HEK293 (cell line): ENCODE measurements at regions not wholly inside any gene's neighbourhood (a gene's known extent, or its start where the extent isn't known, plus 50 kb on each side); places are given as distances from the start of the nearest gene placed in this dataset.

Source experiments
- CTCF ChIA-PET: fragments of 350-600 bp; formaldehyde crosslinking; extraction: SDS; loops from one replicate; lab custom pipeline; 2021; ENCODE audit warnings: antibody characterized with exemption; lab: Yijun Ruan, JAX
- POLR2A ChIA-PET: fragments of 300-600 bp; formaldehyde crosslinking; extraction: SDS; loops from one replicate; lab custom pipeline; 2020; ENCODE audit warnings: antibody characterized with exemption, inconsistent platforms; lab: Yijun Ruan, JAX
- H3K27ac ChIP-seq: fragments of 200-500 bp; sonication (Bioruptor generic); 2 replicates; pipeline ENCODE4 v1.5.1; 2014; ENCODE audit warnings: low read depth, low read length, control low read depth, inconsistent platforms; ENCODE audit errors: extremely low read depth
- H3K36me3 ChIP-seq, 2 experiments: fragments of 200-500 bp in 1 of 2; sonication (Bioruptor generic) in 1 of 2; 1 replicate in 1 of 2; 2 replicates in 1 of 2; pipeline ENCODE4 v1.5.1; 2014 to 2017; ENCODE audit warnings: inconsistent platforms in 2 of 2, low read length in 2 of 2; ENCODE audit not compliant: control insufficient read depth in 2 of 2, insufficient read depth in 1 of 2
- H3K4me1 ChIP-seq: fragments of 200-500 bp; sonication (Bioruptor generic); 2 replicates; pipeline ENCODE4 v1.5.1; 2014; ENCODE audit warnings: mild to moderate bottlenecking, low read length, inconsistent platforms; ENCODE audit not compliant: control insufficient read depth, insufficient read depth
- H3K4me3 ChIP-seq: 2 replicates; pipeline ENCODE4 v1.5.1; 2011; ENCODE audit warnings: low read depth, mild to moderate bottlenecking, control low read depth, low read length, moderate library complexity
- H3K9me3 ChIP-seq: fragments of 200-500 bp; sonication (Bioruptor generic); 2 replicates; pipeline ENCODE4 v1.5.1; 2014; ENCODE audit warnings: low read depth, low read length, inconsistent platforms; ENCODE audit not compliant: control insufficient read depth, insufficient read depth
- GLI2 ChIP-seq: fragments of 450-650 bp; formaldehyde crosslinking; IDR thresholded peaks from 2 replicates; pipeline ENCODE4; 2017; ENCODE audit warnings: missing biosample characterization, missing genetic modification characterization, low read depth, borderline replicate concordance
- GLI4 ChIP-seq: fragments of 450-650 bp; formaldehyde crosslinking; IDR thresholded peaks from 2 replicates; pipeline ENCODE4 v1.5.1; 2016; ENCODE audit warnings: missing biosample characterization, missing genetic modification characterization
- GLIS1 ChIP-seq: fragments of 450-650 bp; formaldehyde crosslinking; IDR thresholded peaks from 2 replicates; pipeline ENCODE4 v1.5.1; 2016; ENCODE audit warnings: missing biosample characterization, missing genetic modification characterization
- HOXD13 ChIP-seq: sonication (generic); formaldehyde crosslinking; IDR thresholded peaks from 2 replicates; pipeline ENCODE4 v1.8.0; 2022; ENCODE audit warnings: missing genetic modification reagents, borderline replicate concordance
- KLF17 ChIP-seq: fragments of 450-650 bp; formaldehyde crosslinking; IDR thresholded peaks from 2 replicates; pipeline ENCODE4 v1.5.1; 2016; ENCODE audit warnings: missing biosample characterization, missing genetic modification characterization
- KLF9 ChIP-seq: fragments of 450-650 bp; formaldehyde crosslinking; IDR thresholded peaks from 2 replicates; pipeline ENCODE4 v1.5.1; 2016; ENCODE audit warnings: missing biosample characterization, missing genetic modification characterization, low read depth
- OVOL3 ChIP-seq: fragments of 450-650 bp; formaldehyde crosslinking; IDR thresholded peaks from 2 replicates; pipeline ENCODE4 v1.5.1; 2016; ENCODE audit warnings: missing biosample characterization, missing genetic modification characterization
- PATZ1 ChIP-seq: fragments of 450-650 bp; formaldehyde crosslinking; IDR thresholded peaks from 2 replicates; pipeline ENCODE4 v1.5.1; 2016; ENCODE audit warnings: missing biosample characterization, missing genetic modification characterization
- SALL2 ChIP-seq: fragments of 450-650 bp; formaldehyde crosslinking; IDR thresholded peaks from 2 replicates; pipeline ENCODE4 v1.5.0; 2017; ENCODE audit warnings: missing biosample characterization, mild to moderate bottlenecking, missing genetic modification characterization, borderline replicate concordance
- SETDB1 ChIP-seq: IDR thresholded peaks from one replicate; pipeline ENCODE4 v1.6.1; 2017; ENCODE audit warnings: mild to moderate bottlenecking, low read length, moderate library complexity, mixed read lengths; ENCODE audit not compliant: insufficient read length
- TCF7L2 ChIP-seq: IDR thresholded peaks from 2 replicates; pipeline ENCODE4 v1.6.1; 2011; ENCODE audit warnings: low read depth, mild to moderate bottlenecking, inconsistent platforms, low read length, moderate library complexity, borderline replicate concordance
- ZBTB48 ChIP-seq: fragments of 450-650 bp; formaldehyde crosslinking; IDR thresholded peaks from 2 replicates; pipeline ENCODE4 v1.5.1; 2016; ENCODE audit warnings: missing biosample characterization, missing genetic modification characterization
- ZFP69B ChIP-seq: fragments of 450-650 bp; formaldehyde crosslinking; IDR thresholded peaks from 2 replicates; pipeline ENCODE4 v1.5.1; 2016; ENCODE audit warnings: missing biosample characterization, missing genetic modification characterization
- ZNF112 ChIP-seq: fragments of 450-650 bp; formaldehyde crosslinking; IDR thresholded peaks from 2 replicates; pipeline ENCODE4 v1.5.0; 2017; ENCODE audit warnings: missing biosample characterization, missing genetic modification characterization
- ZNF274 ChIP-seq, 2 experiments: fragments of 200-500 bp in 1 of 2; fragments of 450-650 bp in 1 of 2; sonication (Bioruptor generic) in 1 of 2; formaldehyde crosslinking in 1 of 2; IDR thresholded peaks; 2 replicates each; pipeline versions ENCODE4 v1.5.1 to v1.6.1; 2014 to 2016; ENCODE audit warnings: borderline replicate concordance in 1 of 2, inconsistent platforms in 1 of 2, low read length in 1 of 2, missing biosample characterization in 1 of 2, missing genetic modification characterization in 1 of 2
- ZNF292 ChIP-seq: fragments of 450-650 bp; formaldehyde crosslinking; IDR thresholded peaks from 2 replicates; pipeline ENCODE4 v1.5.1; 2016; ENCODE audit warnings: low read depth, missing biosample characterization, missing genetic modification characterization, borderline replicate concordance
- ZNF37A ChIP-seq: fragments of 450-650 bp; IDR thresholded peaks from 2 replicates; pipeline ENCODE4 v1.5.1; 2018; ENCODE audit warnings: missing biosample characterization, missing genetic modification characterization
- ZNF404 ChIP-seq: fragments of 450-650 bp; formaldehyde crosslinking; IDR thresholded peaks from 2 replicates; pipeline ENCODE4 v1.5.1; 2017; ENCODE audit warnings: missing biosample characterization, missing genetic modification characterization
- ZNF433 ChIP-seq: fragments of 450-650 bp; formaldehyde crosslinking; IDR thresholded peaks from 2 replicates; pipeline ENCODE4 v1.5.1; 2016; ENCODE audit warnings: missing biosample characterization, missing genetic modification characterization, low read depth
- ZNF48 ChIP-seq: fragments of 450-650 bp; formaldehyde crosslinking; IDR thresholded peaks from 2 replicates; pipeline ENCODE4 v1.5.1; 2016; ENCODE audit warnings: missing biosample characterization, missing genetic modification characterization
- ZNF510 ChIP-seq: fragments of 450-650 bp; formaldehyde crosslinking; IDR thresholded peaks from 2 replicates; pipeline ENCODE4 v1.5.1; 2018; ENCODE audit warnings: mild to moderate bottlenecking, missing genetic modification characterization, missing biosample characterization; ENCODE audit not compliant: insufficient replicate concordance
- ZNF521 ChIP-seq: fragments of 450-650 bp; formaldehyde crosslinking; IDR thresholded peaks from 2 replicates; pipeline ENCODE4 v1.5.1; 2017; ENCODE audit warnings: missing biosample characterization, mild to moderate bottlenecking, missing genetic modification characterization
- ZNF544 ChIP-seq: fragments of 450-650 bp; formaldehyde crosslinking; IDR thresholded peaks from 2 replicates; pipeline ENCODE4 v1.5.0; 2017; ENCODE audit warnings: missing biosample characterization, missing genetic modification characterization
- ZNF639 ChIP-seq: fragments of 450-650 bp; formaldehyde crosslinking; IDR thresholded peaks from 2 replicates; pipeline ENCODE4 v1.5.1; 2016; ENCODE audit warnings: missing biosample characterization, missing genetic modification characterization
- ZNF747 ChIP-seq: fragments of 450-650 bp; formaldehyde crosslinking; IDR thresholded peaks from 2 replicates; pipeline ENCODE4 v1.5.1; 2016; ENCODE audit warnings: missing biosample characterization, missing genetic modification characterization
- ZNF76 ChIP-seq: fragments of 450-650 bp; formaldehyde crosslinking; IDR thresholded peaks from 2 replicates; pipeline ENCODE4; 2016; ENCODE audit warnings: low read depth, missing biosample characterization, missing genetic modification characterization, borderline replicate concordance
- ZNF768 ChIP-seq: fragments of 450-650 bp; formaldehyde crosslinking; IDR thresholded peaks from 2 replicates; pipeline ENCODE4 v1.5.1; 2018; ENCODE audit warnings: missing biosample characterization, mild to moderate bottlenecking, missing genetic modification characterization
- TF ChIP-seq, protein P1 (sequence below): fragments of 450-650 bp; formaldehyde crosslinking; IDR thresholded peaks from 2 replicates; pipeline ENCODE4 v1.5.1; 2017; ENCODE audit warnings: missing biosample characterization, missing genetic modification characterization
- TF ChIP-seq, protein P2 (sequence below): fragments of 450-650 bp; formaldehyde crosslinking; IDR thresholded peaks from 2 replicates; pipeline ENCODE4 v1.5.1; 2016; ENCODE audit warnings: missing biosample characterization, missing genetic modification characterization

GRCh38 chr1:221234791-221235190, 355.5 kb downstream of the HLX start:
- ChIA-PET POLR2A (no interaction called here), CTCF (no interaction called here)
- Histone ChIP-seq H3K9me3 (no peaks in the 10 kb centered on the region), H3K4me3 (no peak overlapping the region), H3K4me1 (no peaks in the 10 kb centered on the region), H3K36me3 (no peaks in the 10 kb centered on the region), H3K27ac (no peak overlapping the region)
- TF ChIP-seq ZNF76 (tag by site-specific recombination), result no peak
- TF ChIP-seq ZNF521 (tag by site-specific recombination), result no peak
- no peak for TF ChIP-seq GLIS1
- TF ChIP-seq KLF17 (tag by site-specific recombination), result no peak
- TF ChIP-seq, protein P1, sequence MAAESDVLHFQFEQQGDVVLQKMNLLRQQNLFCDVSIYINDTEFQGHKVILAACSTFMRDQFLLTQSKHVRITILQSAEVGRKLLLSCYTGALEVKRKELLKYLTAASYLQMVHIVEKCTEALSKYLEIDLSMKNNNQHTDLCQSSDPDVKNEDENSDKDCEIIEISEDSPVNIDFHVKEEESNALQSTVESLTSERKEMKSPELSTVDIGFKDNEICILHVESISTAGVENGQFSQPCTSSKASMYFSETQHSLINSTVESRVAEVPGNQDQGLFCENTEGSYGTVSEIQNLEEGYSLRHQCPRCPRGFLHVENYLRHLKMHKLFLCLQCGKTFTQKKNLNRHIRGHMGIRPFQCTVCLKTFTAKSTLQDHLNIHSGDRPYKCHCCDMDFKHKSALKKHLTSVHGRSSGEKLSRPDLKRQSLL (tag by site-specific recombination), result no peak
- no peak for TF ChIP-seq ZNF639 (tag by site-specific recombination)
- no peak for TF ChIP-seq ZNF544 (tag by site-specific recombination)
- TF ChIP-seq PATZ1 (tag by site-specific recombination), result no peak
- TF ChIP-seq, protein P2, sequence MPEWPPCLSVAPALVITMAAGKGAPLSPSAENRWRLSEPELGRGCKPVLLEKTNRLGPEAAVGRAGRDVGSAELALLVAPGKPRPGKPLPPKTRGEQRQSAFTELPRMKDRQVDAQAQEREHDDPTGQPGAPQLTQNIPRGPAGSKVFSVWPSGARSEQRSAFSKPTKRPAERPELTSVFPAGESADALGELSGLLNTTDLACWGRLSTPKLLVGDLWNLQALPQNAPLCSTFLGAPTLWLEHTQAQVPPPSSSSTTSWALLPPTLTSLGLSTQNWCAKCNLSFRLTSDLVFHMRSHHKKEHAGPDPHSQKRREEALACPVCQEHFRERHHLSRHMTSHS (tag by site-specific recombination), result no peak
- no peak for TF ChIP-seq ZNF274 (IDR thresholded peaks at IDR 0.05; ENCODE audit: low read length)
- no peak for TF ChIP-seq ZNF274 (tag by site-specific recombination; IDR thresholded peaks at IDR 0.05; ENCODE audit: borderline replicate concordance)
- TF ChIP-seq ZNF510 (tag by site-specific recombination), result no peak
- no peak for TF ChIP-seq OVOL3 (tag by site-specific recombination)
- no peak for TF ChIP-seq GLI4
- no peak for TF ChIP-seq ZNF433 (tag by site-specific recombination)
- no peak for TF ChIP-seq KLF9 (tag by site-specific recombination)
- TF ChIP-seq ZNF112 (tag by site-specific recombination), result no peak
- TF ChIP-seq SETDB1, result no peak

DNA sequence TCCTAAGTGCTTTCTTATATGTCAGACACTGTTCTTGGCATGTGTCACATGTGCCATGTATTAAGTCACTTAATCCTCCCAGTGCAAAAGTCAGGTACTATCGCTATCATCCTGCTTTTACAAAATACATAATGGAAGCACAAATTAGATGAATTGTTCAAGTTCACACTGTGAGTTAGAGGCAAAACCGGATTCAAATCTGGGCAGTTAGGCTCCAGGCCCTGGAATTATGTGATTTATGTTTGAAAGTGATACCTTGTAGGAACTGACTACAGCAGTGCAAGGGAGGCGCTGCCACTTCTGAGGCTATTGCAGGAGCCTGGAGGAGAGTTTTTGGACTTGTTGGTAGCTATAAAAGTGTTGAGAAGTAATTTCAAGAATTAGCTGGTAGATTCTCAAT, 358.3 kb downstream of the HLX start:
- CTCF ChIA-PET, result no interaction called here
- no peak for TF ChIP-seq ZNF768 (tag by site-specific recombination)
- no peak for TF ChIP-seq GLI2 (tag by site-specific recombination)
- no peak for TF ChIP-seq ZNF48 (tag by site-specific recombination)
- TF ChIP-seq ZNF37A (tag by site-specific recombination), result no peak
- no peak for TF ChIP-seq ZNF274 (IDR thresholded peaks at IDR 0.05; ENCODE audit: low read length)
- TF ChIP-seq ZNF274 (tag by site-specific recombination; IDR thresholded peaks at IDR 0.05; ENCODE audit: borderline replicate concordance), result no peak
- TF ChIP-seq ZFP69B (tag by site-specific recombination), result no peak
- no peak for TF ChIP-seq HOXD13 (CRISPR knock-in tag)
- TF ChIP-seq ZNF747 (tag by site-specific recombination), result no peak
- no peak for TF ChIP-seq ZNF404
- no peak for TF ChIP-seq ZBTB48 (tag by site-specific recombination)
- TF ChIP-seq SALL2 (tag by site-specific recombination), result no peak
- TF ChIP-seq ZNF521 (tag by site-specific recombination), result no peak
- no peak for TF ChIP-seq ZNF292 (tag by site-specific recombination)
- no peak for TF ChIP-seq TCF7L2

More for the DNA sequence above, 358.3 kb downstream of the HLX start:
- Histone ChIP-seq H3K4me3 (no peak overlapping the region), H3K27ac (no peak overlapping the region), H3K36me3 (no peaks in the 10 kb centered on the region), H3K4me1 (no peaks in the 10 kb centered on the region; the same call in 1 of the 2 replicates), H3K9me3 (no peaks in the 10 kb centered on the region)
- POLR2A ChIA-PET, result no interaction called here
